Medulla oblongata (tissue), 1 donor: ENCODE measurements at regions not wholly inside any gene's neighbourhood (a gene's known extent, or its start where the extent isn't known, plus 50 kb on each side); places are given as distances from the start of the nearest gene placed in this dataset.
A peak's percentile ranks its signal among the peaks of the same experiment; 100 is the strongest.

ENCODE experiments used
- DNase-seq: peaks from one replicate; pipeline ENCODE4 v3.0.0-alpha.2; 2015; ENCODE audit errors: extremely low spot score

DNA sequence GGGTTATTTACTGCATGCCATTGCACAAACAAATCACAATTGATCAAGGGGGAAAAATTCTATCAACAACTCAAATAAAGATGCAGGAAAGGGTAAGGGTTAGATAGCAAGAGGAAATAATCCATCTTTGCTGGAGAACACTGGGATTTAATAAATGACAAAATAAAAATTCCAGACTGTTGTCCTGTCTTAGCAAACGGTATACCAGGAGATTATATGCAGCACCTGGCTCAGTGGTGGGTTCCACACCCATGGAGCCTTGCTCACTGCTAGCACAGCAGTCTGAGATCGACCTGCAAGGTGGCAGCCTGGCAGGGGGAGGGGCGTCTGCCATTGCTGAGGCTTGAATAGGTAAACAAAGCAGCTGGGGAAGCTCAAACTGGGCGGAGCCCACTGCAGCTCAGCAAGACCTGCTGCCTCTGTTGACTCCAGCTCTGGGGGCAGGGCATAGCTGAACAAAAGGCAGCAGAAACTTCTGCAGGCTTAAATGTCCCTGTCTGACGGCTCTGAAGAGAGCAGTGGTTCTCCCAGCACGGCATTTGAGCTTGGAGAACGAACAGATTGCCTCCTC is 296.5 kb upstream of the THSD7B start:
- DNase-seq: no peak

GRCh38 chr2:136452528-136452927 is 312.8 kb upstream of the THSD7B start:
- no peak for DNase-seq

DNA sequence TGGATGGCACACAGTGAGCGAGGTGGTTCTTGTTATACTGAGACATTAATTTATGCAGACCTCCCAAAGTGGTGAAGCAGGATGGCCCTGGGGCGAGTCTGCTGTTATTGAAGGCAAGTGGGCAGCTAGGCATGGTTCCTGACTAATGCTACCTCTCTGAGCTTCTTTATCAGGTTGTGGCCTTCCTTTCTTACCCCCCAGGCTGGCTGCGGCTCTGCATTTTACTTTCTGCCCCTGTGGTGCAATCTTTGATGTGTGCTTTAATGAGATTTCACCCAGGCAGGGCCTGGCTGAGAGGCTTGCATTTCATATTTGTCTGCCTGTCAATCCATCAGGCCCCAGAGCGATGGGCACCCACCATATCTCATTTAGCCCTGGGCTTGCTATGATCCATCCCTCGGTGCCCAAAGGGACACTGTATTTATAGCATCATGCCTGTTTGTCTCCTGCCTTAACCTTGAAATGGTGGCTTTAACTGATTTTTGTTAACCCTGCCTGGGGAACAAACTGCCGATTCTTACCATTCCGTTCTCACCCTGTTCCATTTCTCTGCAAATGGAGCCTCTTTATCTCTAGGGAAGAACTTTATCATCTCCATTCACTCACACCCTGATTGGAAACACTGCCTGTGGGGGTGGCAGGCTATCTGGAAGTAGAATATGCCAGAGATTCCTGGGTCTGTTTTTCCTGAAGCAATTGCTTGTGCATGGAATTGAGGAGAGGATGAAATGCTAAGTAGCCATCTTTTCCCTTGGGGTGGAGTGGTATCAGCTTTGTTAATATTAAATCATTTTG is 316.2 kb upstream of the THSD7B start:
- no peak for DNase-seq

- no peak for DNase-seq
Observed at GRCh38 chr2:136448432-136448831, 316.9 kb upstream of the THSD7B start.

DNA sequence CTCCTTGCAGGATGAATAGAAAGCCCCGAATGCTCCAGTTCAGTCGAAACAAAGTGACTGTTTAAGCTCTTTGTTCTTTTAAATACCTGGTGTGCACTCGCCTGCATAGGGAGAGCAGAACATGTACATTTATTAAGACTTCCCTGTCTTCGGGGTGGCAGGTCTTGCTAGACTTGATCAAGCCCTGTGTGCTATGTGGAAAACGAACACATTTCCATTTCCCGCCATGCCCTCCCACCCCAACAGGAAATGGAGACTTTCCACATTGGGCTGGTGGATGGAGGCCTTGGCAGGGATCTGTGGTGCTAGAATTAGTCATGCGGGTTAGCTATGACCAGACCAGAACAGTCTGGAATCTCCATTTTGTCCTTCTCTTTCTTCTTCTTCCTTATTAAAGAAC is 321.0 kb upstream of the THSD7B start:
- no peak for DNase-seq

DNA sequence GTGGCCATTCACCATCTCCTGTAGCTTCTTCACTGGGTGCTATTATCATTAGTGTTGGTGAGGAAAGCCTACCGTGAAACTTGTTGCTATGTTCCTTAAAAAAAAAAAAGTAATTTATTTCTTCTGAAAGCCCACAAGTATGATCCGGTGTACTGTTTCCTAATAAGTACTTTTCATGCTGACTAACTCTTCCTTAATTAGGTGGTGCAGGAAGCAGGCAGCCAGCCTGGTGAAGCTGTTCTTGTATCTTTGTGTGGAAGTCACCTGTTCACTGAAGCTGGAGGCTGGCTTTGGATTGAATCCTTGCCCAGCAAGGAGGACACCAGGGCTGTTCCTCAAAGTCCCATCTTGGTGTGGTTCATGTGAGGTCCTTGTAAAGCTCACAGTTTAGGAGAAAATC is 321.7 kb upstream of the THSD7B start:
- no peak for DNase-seq

GRCh38 chr2:136441979-136442714 is 323.2 kb upstream of the THSD7B start:
- DNase-seq: no peak

GRCh38 chr2:136439064-136439676 is 321.2 kb upstream of the CXCR4 start:
- DNase-seq: no peak

DNA sequence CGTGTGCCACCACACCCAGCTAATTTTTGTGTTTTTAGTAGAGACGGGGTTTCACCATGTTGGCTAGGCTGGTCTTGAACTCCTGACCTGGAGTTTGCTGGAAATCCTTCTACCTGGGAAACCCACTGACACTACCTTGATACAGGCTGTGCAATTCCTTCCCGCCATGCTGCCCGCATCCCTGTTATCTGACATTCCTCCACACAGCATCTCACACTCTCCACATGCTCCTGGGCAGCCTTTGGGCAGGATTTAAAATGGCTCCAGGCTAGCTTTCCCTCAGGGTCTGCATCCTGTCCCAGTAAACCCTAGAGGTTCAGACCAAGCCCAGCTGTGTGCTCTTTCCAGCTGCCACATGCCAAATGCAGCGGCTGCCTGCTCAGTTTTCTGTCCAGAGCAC is 319.5 kb upstream of the CXCR4 start:
- no peak for DNase-seq

- no peak for DNase-seq
Observed at GRCh38 chr2:136436936-136437335, 319.0 kb upstream of the CXCR4 start.

GRCh38 chr2:136434251-136434715 is 316.3 kb upstream of the CXCR4 start:
- no peak for DNase-seq

GRCh38 chr2:136433261-136433660 is 315.3 kb upstream of the CXCR4 start:
- no peak for DNase-seq

DNA sequence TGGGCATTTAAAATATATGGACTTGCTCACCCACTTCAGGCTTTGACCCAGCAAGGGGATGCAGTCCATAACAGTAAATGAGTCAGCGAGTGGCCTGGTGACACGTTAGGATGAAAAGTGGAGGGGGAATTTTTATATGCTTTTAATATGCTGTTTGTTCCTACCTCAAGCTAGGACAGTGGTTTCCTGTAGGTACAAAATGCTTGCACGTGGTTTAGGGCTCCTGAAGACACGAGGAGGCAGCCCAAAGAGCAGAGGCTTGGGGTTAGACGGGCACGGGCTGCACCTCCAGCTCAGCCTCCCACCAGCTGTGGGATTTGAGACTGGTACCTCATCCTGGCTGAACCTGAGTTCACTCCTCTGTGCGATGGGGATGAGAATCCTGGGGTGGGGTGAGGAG is 306.2 kb upstream of the CXCR4 start:
- no peak for DNase-seq

DNA sequence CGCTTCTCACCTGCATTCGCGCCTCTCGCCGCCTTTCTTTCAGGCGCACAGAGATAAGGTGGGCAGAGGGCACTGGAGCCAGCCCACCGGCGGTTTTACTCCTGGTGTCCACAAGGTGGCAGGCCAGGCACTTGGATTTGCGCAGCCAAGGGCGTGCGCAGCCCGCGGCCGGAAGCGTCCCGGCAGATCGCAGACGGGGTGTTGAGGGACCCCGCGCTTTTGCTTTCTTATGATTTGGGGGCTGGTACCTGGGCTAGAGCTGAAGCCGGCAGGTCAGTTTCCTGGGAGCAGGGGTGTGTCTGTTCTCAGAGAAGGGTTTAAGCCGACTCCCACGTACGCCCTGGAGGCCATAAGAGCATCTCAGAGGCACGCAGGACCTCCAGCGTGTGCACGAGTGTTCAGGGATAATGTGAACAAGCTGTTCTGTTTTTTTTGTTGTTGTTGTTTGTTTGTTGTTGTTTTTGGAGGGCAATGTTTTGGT is 305.6 kb upstream of the CXCR4 start:
- peak; percentile 63 for DNase-seq

- no peak for DNase-seq
Observed at GRCh38 chr2:136422512-136422911, 304.6 kb upstream of the CXCR4 start.

DNA sequence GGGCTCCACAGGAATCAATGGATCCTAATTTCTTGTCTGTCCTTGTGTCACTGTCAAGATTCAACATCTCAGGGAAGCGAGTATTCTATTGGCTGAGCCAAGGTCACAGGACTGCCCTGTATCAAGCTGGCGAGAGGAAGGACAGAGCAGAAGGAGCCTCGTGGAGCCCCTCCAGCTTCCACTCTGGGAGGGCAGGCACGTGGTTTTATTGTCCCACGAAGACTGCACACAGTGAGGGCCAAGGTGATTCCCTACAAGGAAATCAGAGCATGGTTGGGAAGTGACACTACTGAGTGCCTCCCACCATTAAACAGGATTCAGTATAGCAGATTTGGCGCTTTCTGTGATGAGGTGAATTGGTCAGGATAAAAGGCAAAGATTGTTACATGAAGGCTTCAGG is 302.4 kb upstream of the CXCR4 start:
- no peak for DNase-seq

DNA sequence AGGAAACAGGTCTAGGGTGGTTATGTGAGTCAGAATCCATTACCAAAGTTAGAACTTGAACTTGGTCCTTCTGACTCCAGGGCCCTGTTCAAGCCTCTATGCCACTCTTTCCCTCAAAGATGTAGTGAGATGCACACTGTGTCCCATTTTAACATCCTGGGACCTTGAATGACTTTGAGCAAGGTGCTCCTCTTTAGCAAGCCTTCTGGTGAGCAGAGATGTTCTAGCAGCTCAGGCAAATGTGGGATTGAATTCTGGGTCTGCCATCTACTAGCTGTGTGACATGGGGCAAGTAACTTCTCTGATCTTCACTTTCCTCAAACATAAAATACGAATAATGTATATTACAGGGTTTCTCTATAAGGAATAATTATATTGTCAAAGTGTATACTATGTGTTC is 294.0 kb upstream of the CXCR4 start:
- DNase-seq: no peak

- DNase-seq: no peak
Observed at GRCh38 chr2:136410673-136411072, 292.7 kb upstream of the CXCR4 start.

GRCh38 chr2:136408795-136409194 is 290.8 kb upstream of the CXCR4 start:
- DNase-seq: no peak

DNA sequence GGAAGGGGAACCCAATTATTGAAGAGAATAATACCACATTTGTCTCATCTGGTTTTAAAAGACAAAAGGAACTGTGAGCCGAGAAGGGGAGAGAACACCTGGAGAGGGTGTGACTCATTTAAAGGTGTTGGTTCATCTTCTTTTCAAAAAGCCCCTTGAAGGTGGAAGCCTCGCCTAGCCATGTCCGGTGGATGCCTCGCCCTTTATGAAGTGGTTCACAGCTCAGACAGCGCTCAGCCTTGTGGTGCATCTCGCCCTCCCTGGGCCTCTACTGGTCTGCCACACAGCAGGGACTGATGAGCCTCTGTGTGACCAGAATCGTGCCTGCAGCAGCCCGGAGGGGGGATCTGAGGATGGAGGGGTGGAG is 290.0 kb upstream of the CXCR4 start:
- no peak for DNase-seq

- DNase-seq: no peak
Observed at GRCh38 chr2:136407117-136407951, 289.4 kb upstream of the CXCR4 start.
